GM18520 (cell line): ENCODE measurements at regions not wholly inside any gene's neighbourhood (a gene's known extent, or its start where the extent isn't known, plus 50 kb on each side); places are given as distances from the start of the nearest gene placed in this dataset.
"Not testable (repeated sequence)": the region's sequence is repeated elsewhere in the genome, so short reads cannot be mapped to it uniquely, and the experiment has no call there.

ENCODE experiments used
- ATAC-seq: cut with Tn5 transposase; IDR thresholded peaks from one replicate; pipeline ENCODE4 v1.9.1; 2021; ENCODE audit not compliant: unreplicated experiment

DNA sequence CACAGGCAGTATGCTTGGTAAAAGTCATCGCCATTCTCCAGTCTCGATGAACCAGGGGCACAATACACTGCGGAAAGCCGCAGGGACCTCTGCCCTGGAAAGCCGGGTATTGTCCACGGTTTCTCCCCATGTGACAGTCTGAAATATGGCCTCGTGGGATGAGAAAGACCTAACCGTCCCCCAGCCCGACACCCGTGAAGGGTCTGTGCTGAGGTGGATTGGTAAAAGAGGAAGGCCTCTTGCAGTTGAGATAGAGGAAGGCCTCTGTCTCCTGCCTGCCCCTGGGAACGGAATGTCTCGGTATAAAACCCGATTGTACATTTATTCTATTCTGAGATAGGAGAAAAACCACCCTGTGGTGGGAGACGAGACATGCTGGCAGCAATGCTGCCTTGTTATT is 149.1 kb downstream of the TMEM121 start:
- not testable (repeated sequence) for ATAC-seq

DNA sequence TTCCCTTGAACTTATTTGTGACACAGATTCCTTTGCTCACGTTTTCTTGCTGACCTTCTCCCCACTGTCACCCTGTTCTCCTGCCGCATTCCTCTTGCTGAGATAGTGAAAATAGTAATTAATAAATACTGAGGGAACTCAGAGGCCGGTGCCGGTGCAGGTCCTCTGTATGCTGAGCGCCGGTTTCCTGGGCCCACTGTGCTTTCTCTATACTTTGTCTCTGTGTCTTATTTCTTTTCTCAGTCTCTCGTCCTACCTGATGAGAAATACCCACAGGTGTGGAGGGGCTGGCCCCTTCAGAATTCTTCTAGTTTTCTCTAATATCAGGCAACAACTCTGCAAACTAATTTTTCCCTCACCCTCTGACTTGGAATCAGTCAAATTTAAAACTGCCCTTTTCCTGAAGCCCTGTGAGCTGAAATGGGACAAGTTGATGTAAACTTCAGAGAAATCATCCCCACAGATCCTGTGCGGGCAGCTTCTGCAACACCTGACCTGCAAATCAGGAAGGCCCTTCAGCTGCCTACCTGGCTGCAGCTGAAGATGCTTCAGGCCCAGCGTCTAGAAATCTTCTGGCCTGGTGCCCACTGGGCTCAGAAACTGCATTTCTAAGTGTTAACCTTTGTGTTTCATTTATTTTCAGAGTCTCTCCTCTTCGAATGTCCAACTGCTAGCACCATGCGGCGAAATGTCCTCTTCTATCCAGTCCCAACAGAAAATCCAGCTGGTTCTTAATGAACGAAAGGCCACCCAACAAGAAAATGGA is 149.7 kb downstream of the TMEM121 start:
- ATAC-seq = not testable (repeated sequence)

DNA sequence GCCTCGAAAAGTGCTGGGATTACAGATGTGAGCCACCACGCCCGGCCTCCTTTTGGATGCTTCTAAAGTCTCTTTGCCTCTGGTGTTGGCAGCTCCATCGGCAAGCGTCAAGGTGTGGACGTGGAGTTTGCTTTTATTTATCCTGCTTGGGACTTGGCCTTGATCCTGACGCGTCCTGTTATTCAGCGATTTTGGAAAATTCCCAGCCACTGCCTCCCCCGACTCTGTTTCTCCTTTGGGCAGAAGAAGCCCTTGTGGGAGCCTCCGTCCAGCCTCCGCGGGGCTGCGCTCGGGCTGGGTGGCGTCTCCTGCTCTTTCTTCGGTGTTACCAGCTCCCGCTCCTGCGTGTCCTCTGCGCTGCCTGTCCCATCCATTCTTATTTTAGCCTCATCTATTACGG is 151.7 kb downstream of the TMEM121 start:
- ATAC-seq = not testable (repeated sequence)

DNA sequence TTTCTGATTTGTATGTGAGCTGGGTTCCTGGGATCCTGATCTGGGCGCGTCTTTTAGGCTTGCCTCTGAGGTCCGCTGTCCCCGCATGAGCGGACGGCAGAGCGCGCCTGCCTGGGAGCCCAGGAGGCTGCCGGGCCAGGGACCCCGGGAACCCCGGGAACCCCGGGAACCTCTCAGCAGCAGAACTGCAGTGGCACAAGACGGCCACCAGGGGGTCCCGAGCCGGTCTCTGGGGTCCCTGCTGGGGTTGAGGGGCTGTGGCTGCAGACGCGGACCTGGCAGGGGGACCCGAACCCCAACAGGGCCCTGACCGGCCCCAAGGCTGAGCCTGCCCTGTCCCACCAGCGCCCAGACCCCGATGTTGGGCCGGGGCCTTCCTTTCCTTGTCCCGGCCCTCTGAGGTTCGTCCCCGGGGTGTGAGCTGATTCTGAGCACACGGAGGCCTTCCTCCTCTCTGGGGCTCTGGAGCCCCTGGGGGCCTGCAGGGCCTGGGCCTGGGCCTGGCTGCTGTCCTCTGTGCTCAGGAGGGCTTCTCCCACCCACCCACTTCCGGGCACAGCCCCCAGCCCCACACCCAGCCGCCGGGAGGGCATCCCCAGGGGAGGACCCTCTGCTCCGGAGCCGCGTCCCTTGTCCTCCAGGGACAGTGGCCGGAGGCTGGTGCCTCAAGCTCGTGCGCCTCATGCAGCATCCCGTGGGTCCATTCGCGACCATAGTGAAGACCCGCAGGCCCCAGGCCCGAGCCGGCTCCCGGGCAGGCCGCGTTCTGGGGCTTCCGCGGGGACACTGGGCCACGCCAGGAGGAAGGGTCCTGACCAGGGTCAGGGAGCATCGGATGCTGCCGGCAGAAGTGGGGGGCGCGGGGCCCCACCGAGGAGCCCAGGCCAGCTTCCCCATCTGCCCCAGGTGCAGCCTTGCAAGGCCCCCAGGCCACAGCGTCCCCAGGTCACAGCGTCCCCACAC is 152.9 kb downstream of the TMEM121 start:
- ATAC-seq = not testable (repeated sequence)

DNA sequence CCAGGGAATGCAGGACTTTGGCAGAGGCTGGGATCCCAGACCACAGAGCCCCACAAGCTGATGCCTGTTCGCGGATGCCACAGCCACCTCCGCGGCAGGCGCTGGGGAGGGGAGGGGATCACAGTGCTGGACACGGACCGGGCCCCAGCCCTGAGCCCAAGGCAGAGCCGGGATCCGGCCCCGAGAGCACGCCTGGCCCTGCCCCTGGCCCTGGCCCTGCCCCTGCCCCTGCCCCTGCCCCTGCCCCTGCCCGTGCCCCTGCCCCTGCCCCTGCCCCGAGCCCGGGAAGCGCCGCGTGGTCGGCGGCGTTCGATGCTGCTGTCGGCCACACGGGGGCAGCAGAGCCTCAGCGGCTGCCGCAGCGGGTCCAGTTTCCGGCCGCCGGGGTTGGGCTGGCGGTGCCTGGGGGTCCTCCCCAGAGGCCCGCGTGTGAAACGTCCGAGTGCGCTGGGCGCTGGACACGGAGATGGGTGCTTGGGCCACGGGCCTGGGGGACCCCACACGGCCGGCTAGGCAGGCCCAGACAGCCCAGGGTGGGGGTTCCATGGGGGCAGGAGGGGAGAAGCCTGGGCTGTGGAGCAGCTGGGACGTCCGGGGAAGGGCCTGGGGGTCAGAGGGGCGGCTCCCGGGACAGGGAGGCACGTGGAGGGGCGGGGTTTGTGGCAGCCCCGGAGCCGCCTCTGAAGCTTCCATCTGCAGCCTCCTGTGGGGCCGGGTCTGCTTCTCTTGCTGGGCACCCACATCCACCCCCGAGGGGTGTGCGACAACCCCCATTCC is 153.8 kb downstream of the TMEM121 start:
- peak; percentile 37 for ATAC-seq

DNA sequence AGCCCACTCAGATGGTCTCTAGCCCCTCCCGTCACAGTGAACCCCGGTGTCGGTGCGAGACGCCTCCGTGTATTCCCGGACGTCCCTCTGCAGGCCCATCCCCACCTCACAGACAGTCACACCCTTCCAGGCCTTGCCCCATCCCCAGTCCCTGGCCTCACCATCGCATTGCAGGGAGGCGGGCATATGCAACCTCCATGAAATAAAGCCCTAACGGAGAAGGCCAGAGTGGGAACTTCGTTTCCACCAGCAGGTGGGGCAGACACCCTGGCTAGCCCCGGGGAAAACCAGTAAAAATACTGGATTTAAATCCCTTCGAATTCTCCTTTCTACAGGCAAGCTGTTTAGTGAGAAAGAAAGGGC is 154.3 kb downstream of the TMEM121 start:
- ATAC-seq = peak; percentile 18

DNA sequence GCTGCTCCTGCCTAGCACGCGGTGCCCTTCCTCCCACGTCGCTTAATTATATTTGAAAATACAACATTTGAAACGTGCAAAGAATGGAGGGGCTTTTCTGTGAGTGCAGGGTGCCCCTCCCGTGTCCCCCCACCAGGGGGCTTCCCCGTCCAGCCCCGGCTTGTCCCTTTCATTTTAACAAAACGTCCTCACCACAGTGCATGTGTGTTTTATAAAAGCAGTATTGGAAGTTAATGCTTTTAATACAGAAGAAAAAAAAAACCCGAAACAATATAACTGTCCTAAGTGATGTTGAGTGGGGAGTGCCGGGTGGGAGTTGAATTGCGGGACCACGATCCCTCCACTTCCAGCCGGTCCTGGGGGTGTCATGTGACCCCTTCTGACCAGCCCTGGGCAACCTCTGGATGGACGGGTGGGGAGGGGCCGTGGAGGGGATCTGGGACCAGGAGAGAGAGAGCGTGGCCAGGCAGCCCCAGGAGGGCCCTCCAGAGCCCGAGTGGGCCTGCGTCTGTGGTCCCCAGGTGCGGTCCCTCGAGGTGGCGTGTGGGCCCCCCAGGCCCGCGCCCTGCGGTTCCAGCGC is 155.3 kb downstream of the TMEM121 start:
- ATAC-seq = not testable (repeated sequence)

DNA sequence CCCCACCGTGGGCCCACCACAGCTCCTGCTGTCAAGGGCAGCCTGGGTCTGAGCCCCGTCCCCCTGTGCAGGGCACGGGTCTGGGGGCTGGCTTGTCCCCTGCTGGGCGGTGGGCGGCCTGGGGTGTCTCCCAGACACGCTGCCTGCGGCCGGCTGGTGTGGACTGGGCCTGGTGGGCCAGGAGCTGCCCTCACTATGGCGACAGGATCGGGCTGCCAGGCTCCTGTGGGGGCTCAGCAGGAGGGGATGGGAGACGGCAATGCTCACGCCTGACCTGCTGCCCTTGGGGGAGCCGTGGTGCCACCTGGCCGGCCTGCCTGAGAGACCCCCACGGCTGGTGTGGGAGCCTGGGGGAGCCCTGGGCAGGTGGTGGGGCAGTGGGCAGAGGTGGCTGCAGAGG is 156.1 kb downstream of the TMEM121 start:
- ATAC-seq = not testable (repeated sequence)

DNA sequence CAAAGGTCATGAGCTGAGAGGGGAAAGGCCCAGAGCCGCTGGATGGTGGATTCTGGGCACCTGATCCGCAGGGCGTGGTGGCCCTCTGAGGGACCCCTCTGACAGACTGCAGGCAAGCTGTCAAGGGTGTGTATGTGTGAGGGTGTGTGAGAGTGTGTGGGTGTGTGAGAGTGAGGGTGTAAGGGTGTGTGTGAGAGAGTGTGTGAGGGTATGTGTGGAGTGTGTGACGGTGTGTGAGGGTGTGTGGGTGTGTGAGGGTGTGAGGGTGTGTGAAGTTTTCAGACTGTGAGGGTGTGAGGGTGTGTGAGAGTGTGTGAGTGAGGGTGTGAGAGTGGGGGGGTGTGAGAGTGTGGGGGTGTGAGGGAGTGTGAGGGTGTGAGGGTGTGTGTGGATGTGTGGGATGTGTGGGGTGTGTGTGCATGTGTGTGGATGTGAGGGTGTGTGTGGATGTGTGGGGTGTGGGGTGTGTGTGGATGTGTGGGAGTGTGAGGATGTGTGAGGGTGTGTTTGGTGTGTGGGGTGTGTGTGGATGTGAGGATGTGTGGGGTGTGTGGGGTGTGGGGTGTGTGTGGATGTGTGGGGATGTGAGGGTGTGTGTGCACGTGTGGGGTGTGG is 156.7 kb downstream of the TMEM121 start:
- ATAC-seq = no peak

DNA sequence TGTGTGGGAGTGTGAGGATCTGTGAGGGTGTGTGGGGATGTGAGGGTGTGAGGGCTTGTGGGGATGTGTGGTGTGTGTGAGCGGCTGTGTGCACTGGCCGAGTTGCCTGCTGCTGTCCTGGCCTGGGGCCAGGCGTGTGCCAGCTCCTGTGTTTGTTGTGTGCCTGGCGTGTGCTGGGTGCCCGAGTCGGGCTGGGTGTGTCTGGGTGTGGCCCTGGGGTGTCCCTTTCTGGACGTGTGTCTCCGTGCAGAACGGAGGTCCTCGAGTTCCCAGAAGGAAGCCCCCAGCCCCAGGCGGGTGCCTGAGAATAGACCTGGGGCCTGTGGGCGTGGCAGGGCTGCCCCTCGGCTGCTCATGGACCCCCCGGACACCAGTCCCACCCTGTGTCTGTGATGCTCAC is 157.7 kb downstream of the TMEM121 start:
- ATAC-seq = not testable (repeated sequence)

DNA sequence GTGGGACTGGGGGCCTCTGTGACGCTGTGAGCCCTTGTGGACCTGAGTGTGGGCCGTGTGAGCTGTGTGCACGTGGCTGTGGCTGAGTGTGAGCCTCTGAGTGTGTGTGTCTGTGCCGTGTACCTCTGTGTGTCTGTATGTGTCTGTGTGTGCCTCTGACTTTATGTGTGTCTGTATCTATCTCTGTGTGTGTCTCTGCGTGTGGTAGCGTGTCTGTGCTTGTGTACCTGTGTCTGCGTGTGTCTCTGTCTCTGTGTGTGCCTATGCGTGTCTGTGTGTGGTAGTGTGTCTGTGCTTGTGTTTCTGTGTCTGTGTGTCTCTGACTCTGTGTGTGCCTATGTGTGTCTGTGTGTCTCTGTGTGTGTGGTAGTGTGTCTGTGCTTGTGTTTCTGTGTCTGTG is 158.2 kb downstream of the TMEM121 start:
- not testable (repeated sequence) for ATAC-seq

DNA sequence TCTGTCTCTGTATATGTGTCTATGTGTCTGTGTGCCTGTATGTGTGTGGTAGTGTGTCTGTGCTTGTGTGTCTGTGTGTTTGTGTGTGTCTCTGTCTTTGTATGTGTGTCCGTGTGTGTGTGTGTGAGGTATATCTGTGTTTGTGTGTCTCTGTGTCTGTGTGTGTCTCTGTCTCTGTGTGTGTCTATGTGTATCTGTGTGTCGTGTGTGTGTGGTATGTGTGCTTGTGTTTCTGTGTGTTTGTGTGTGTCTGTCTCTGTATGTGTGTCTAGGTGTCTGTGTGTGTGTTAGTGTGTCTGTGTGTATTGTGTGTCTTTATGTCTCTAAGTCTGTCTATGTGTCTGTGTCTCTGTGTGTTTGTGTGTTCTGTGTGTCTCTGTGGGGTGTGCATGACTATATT is 158.6 kb downstream of the TMEM121 start:
- ATAC-seq = no peak

DNA sequence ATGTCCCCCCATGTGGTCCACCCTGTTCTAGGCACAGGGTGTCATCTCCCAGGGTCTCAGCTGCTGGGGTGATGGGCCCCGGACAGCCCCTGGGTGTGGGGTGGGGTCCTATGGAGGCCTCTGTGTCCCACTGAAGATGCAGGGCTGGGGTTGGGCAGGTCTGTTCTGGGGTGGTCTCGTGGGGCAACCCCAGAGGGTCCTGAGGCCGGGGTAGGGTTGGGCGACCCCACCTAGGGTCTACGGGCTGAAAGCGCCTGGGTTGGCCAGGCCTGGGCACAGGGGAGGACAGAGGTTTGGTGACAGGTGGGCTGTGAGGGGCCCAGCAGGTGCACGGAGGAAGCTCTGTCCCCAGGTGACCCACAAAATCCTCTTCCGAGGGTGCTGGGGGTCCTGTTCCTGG is 159.2 kb downstream of the TMEM121 start:
- not testable (repeated sequence) for ATAC-seq

DNA sequence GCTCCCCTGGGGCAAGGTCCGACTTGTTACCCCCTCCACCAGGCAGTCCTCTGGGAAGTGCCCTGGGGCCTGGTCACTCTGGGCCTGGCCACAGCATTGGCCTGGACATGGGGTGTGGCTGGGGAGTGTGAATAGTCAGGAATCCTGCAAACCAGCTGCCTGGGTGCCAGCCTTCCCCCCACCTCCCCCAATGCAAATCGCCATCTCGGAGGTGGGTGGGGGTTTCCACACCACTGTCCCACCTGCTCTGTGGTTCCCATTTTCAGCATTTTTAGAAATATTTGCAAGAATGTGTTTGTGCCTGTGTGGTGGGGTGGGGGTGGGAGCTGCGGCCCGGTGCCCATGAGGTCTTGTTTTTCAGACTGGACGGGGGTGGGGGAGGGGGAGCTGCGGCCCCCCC is 159.7 kb downstream of the TMEM121 start:
- ATAC-seq = not testable (repeated sequence)

DNA sequence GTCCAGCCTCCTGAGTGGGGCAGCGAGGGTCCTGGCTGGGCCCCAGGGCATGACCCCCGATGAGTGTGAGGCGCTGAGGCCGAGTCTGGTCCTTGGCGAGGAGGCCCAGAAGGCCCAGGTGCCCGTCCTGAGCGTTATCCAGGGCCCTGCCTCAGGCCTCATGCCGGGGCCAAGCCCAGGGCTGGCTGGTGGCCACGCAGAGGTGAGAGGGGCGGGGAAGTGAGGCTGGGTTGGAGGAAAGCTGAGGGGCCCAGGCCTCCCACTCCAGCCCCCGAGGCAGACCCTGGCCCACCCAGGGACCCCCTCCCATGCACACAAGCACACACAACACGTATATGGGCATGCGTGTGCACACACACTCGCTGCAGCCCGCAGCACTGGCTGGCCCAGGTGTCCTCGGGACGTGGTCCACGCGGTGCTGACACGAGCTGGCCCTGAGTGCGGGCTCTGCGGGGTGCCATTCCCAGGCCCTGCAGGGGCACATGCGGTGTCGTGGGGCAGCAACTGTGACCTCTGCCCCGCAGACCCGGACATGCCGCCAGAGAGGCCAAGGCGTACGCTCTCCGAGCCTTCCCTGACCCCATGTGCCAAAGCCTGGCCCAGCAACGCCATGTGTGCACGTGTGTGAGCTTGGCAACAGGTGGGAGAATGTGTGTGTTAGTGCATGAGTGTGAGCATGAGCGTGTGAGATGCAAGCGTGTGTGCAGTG is 160.2 kb downstream of the TMEM121 start:
- not testable (repeated sequence) for ATAC-seq

DNA sequence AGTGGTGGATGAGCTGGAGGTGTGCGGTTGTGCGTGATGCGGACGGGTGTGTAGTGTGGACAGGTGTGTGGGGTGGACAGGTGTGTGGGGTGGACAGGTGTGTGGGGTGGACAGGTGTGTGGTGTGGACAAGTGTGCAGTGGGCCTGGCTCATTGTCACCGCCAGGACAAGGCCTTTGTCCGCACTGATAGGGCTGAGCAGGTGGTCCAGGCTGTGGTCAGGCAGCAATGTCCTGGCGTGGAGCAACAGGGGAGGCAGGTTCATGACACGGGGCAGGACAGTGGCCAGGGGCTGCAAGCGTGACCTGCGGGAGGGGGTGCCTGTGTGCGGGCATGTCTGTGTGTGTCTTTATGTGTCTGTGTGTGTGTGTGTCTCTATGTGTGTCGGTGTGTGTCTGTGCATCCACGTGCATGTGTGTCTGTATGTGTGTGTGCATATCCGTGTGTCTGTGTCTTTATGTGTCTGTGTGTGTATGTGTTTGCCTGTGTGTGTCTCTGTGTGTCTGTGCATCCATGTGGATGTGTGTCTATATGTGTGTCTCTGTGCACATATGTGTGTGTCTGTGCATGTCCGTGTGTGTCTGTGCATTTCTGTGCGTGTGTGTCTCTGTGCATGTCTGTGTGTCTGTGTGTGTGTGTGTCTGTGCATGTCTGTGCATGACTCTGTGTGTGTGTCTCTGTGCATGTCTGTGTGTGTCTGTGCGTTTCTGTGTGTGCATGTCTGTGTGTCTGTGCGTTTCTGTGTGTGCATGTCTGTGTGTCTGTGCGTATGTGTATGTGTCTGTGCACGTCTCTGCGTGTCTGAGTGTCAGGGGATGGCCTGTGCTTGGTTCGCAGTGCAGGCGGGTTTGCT is 161.0 kb downstream of the TMEM121 start:
- ATAC-seq = not testable (repeated sequence)

DNA sequence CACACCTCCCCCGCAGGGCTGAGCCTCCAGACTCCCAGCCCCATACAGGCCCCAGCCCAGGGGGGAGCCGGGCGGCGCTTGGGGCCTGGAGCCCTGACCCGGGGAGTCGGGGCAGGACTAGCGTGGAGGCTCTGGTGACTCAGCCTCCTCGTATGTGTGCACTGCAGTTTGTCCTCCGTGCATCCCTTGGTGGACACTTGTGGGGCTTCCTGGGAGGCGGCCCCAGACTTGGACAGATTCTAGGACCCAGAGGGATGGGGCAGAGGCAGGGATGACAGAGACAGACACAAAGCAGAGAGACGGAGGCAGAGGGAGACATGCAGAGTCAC is 161.6 kb downstream of the TMEM121 start:
- peak; percentile 26 for ATAC-seq

DNA sequence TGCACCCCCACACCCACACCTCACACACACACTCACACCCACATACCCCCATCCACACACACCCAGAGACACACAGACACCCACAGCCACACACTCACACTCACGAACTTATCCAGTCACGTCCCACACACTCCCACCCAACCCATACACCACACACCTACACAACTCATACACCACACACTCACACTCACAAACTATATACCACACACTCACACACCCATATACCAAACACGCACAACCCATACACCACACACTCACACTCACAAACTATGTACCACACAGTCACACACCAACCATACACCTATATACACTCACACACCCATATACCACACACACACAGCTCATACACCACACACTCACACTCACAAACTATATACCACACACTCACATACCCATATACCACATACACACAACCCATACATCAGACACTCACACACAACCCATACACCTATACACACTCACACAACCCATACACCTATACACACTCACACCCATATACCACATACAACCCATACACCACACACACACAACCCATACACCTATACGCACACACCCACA is 162.4 kb downstream of the TMEM121 start:
- not testable (repeated sequence) for ATAC-seq

DNA sequence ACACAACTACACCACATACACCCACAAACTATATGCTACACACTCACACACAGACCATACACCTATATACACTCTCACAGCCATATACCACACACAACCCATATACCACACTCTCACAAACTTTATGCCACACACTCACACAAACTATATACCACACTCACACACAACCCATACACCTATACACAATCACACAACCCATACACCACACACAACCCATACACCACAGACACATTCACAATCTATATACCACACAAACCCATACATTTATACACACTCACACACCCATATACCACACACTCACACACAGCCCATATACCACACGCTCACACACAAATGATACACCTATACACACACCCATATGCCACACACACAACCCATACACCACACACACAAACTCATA is 163.3 kb downstream of the TMEM121 start:
- no peak for ATAC-seq
